Spleen (tissue), 11 donors: ENCODE measurements at regions not wholly inside any gene's neighbourhood (a gene's known extent, or its start where the extent isn't known, plus 50 kb on each side); places are given as distances from the start of the nearest gene placed in this dataset.

Experiments
- DNase-seq: peaks from one replicate; pipeline ENCODE4 v3.0.0-alpha.2; 2020
- H3K27ac ChIP-seq, 8 donors: fragments of 200-600 bp; sonication (generic) in 7 of 8; 1 replicate in 4 of 8; 2 replicates in 4 of 8; pipeline versions ENCODE4 v1.5.0 to v1.8.0; 2016 to 2021; ENCODE audit warnings: inconsistent platforms in 4 of 8, mild to moderate bottlenecking in 4 of 8, moderate library complexity in 1 of 8
- H3K27me3 ChIP-seq, 7 donors: fragments of 200-600 bp; sonication (generic) in 6 of 7; replicated peaks in 1 of 7; 1 replicate in 4 of 7; 2 replicates in 3 of 7; pipeline versions ENCODE4 v1.5.0 to v1.8.0; 2016 to 2021; ENCODE audit warnings: inconsistent platforms in 3 of 7, mild to moderate bottlenecking in 1 of 7
- H3K36me3 ChIP-seq, 6 donors: fragments of 200-600 bp; sonication (generic) in 5 of 6; 1 replicate in 4 of 6; 2 replicates in 2 of 6; pipeline versions ENCODE4 v1.5.0 to v1.8.0; 2016 to 2021; ENCODE audit warnings: inconsistent platforms in 2 of 6
- H3K4me1 ChIP-seq, 6 donors: fragments of 200-600 bp; sonication (generic) in 5 of 6; 1 replicate in 3 of 6; 2 replicates in 3 of 6; pipeline versions ENCODE4 v1.5.0 to v1.8.0; 2016 to 2021; ENCODE audit warnings: inconsistent platforms in 3 of 6
- H3K4me3 ChIP-seq, 8 donors: fragments of 200-600 bp; sonication (generic) in 7 of 8; 1 replicate in 4 of 8; 2 replicates in 4 of 8; pipeline versions ENCODE4 v1.5.0 to v1.8.0; 2016 to 2021; ENCODE audit warnings: inconsistent platforms in 4 of 8, mild to moderate bottlenecking in 4 of 8, moderate library complexity in 2 of 8
- H3K9me3 ChIP-seq, 8 donors: fragments of 200-600 bp; sonication (generic) in 7 of 8; 1 replicate in 4 of 8; 2 replicates in 4 of 8; pipeline versions ENCODE4 v1.5.0 to v1.8.0; 2016 to 2021; ENCODE audit warnings: inconsistent platforms in 4 of 8
- POLR2A ChIP-seq, 3 donors: fragments of 450-650 bp; IDR thresholded peaks; one replicate each; pipeline ENCODE4 v1.5.1; 2017; ENCODE audit warnings: antibody characterized with exemption in 3 of 3, mild to moderate bottlenecking in 1 of 3
- POLR2AphosphoS5 ChIP-seq, 3 donors: sonication (generic); formaldehyde crosslinking; IDR thresholded peaks; one replicate each; pipeline ENCODE4 v1.5.1; 2017; ENCODE audit warnings: antibody characterized with exemption in 3 of 3
- WGBS, 5 donors: extraction: QIAGEN DNeasy Blood & Tissue Kit in 3 of 5; methylation state at CpG; one replicate each; pipeline versions ENCODE4 v1.1.5 to v1.1.7; 2013 to 2018; 5-methylcytosine and 5-hydroxymethylcytosine counted together
- intact Hi-C: fragments of 100-400 bp; cut with DNase I; formaldehyde crosslinking; loops from one replicate; pipeline ENCODE4 v1.15.0; 2023; ENCODE audit warnings: low total_unique reads
- TF ChIP-seq, protein P1 (sequence below), 11 experiments: fragments of 200-600 bp in 7 of 11; fragments of 450-650 bp in 4 of 11; sonication (generic) in 4 of 11; IDR thresholded peaks in 8 of 11; conservative IDR thresholded peaks in 3 of 11; 1 replicate in 7 of 11; 2 replicates in 4 of 11; pipeline versions ENCODE4 v1.4.0 to v1.8.0; 2016 to 2021; ENCODE audit warnings: antibody characterized with exemption in 11 of 11, inconsistent platforms in 4 of 11, mild to moderate bottlenecking in 1 of 11
- donor health status: healthy with polysubstance abuse.
- donor health status: DM: no; HTN: no; CAD: no; lungs with moderate emphysema.
- donor health status: DM: no; HTN: no; CAD: no.
- donor health status: Bipolar disorder and iron deficiency.
- donor health status: healthy.
- donor health status: DM: no; HTN: no; CAD: no.
- donor health status: DM: yes; HTN: yes; CAD: no.

DNA sequence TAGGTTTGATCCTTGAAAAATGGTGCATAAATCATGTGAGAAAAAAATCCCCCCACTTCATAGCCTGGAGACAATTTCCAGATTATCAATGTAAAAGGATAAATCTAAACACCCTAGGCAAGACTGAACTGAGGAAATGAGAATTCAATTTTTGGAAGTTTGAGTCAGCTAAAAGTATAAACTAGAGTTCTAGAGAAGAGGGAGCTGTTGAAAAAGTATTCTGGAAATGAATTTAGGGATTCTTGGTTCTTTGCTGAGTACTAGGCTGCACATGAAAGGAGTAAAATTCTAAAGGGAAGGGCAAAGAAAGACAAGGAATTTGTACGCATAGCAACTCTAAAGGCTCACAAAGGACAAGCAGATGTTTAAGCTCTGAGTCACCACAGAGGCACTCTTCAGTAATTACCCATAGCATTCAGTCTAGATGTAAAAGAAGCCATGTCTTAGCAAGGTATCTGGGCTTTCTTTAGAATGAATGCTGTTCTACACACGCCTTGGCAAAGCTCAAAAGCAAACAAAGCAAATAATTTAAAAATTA, 896.5 kb downstream of the PDHA2 start:
- no peak for DNase-seq
- intact Hi-C loops = no loop called here
- Histone ChIP-seq H3K4me1 (no peaks in the 10 kb centered on the region), H3K27me3 (no peaks in the 10 kb centered on the region), H3K36me3 (no peaks in the 10 kb centered on the region), H3K9me3 (peaks cover 0 to 14% (median 0%) of the 10 kb centered on the region in 8 donors), H3K4me3 (no peak overlapping the region), H3K27ac (no peak overlapping the region)
- WGBS, 5 donors = 76 to 91% (median 84%) methylated on average over 2 of the region's 2 CpGs
- TF ChIP-seq, protein P1, sequence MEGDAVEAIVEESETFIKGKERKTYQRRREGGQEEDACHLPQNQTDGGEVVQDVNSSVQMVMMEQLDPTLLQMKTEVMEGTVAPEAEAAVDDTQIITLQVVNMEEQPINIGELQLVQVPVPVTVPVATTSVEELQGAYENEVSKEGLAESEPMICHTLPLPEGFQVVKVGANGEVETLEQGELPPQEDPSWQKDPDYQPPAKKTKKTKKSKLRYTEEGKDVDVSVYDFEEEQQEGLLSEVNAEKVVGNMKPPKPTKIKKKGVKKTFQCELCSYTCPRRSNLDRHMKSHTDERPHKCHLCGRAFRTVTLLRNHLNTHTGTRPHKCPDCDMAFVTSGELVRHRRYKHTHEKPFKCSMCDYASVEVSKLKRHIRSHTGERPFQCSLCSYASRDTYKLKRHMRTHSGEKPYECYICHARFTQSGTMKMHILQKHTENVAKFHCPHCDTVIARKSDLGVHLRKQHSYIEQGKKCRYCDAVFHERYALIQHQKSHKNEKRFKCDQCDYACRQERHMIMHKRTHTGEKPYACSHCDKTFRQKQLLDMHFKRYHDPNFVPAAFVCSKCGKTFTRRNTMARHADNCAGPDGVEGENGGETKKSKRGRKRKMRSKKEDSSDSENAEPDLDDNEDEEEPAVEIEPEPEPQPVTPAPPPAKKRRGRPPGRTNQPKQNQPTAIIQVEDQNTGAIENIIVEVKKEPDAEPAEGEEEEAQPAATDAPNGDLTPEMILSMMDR (IDR thresholded peaks at IDR 0.05 in 8 of 11, conservative IDR thresholded peaks at IDR 0.05 in 3 of 11) = no peak
- TF ChIP-seq POLR2A (IDR thresholded peaks at IDR 0.05) (no peak), POLR2AphosphoS5 (IDR thresholded peaks at IDR 0.05) (no peak)

DNA sequence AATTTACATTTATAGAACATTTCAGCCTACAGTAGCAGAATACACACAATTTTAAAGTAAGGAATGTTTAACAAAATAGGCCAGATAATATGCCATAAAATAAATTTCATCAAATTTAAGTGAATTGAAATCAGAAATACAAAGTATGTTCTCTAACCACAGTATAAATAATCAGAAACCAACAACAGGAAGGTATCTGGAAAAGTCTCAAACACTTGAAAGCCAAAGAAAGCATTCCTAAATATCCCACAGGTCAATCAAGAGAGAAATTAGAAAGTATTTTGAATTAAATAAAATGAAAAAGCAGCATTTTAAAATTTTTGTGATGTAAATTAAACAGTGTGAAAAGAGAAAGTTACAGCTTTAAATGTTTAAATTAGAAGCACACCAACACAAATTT, 899.2 kb downstream of the PDHA2 start:
- no peaks in the 10 kb centered on the region for H3K4me1 ChIP-seq
- H3K9me3 ChIP-seq = peaks cover 0 to 27% (median 10%) of the 10 kb centered on the region in 8 donors
- intact Hi-C loops = no loop called here
- no peak for TF ChIP-seq POLR2A (IDR thresholded peaks at IDR 0.05)
- TF ChIP-seq POLR2AphosphoS5 (IDR thresholded peaks at IDR 0.05) = no peak
- TF ChIP-seq, protein P1 (IDR thresholded peaks at IDR 0.05 in 8 of 11, conservative IDR thresholded peaks at IDR 0.05 in 3 of 11) = no peak
- no peak overlapping the region for H3K4me3 ChIP-seq
- H3K36me3 ChIP-seq = no peaks in the 10 kb centered on the region
- H3K27me3 ChIP-seq = no peaks in the 10 kb centered on the region
- no peak overlapping the region for H3K27ac ChIP-seq
- no peak for DNase-seq

DNA sequence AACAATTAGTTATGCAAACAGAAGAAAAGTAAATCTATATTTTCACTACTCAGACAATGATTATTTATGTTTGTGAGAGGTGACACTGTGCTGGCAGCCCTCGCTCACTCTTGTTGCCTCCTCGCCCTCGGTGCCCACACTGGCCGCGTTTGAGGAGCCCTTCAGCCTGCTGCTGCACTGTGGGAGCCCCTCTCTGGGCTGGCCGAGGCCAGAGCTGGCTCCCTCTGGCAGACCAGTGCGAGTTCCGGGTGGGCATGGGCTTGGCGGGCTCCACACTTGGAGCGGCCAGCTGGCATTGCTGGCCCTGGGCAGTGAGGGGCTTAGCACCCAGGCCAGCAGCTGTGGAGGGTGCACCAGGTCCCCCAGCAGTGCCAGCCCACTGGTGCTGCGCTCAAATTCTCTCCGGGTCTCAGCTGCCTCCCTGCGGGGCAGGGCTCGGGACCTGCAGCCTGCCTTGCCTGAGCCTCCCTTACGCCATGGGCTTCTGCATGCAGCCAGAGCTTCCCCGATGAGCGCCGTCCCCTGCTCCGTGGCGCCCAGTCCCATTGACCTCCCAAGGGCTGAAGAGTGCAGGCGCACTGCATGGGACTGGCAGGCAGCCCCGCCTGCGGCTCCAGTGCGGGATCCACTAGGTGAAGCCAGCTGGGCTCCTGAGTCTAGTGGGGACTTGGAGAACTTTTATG, 902.6 kb downstream of the PDHA2 start:
- Histone ChIP-seq H3K4me1 (no peaks in the 10 kb centered on the region), H3K9me3 (peaks cover 0 to 20% (median 12%) of the 10 kb centered on the region in 8 donors), H3K4me3 (no peak overlapping the region), H3K27ac (no peak overlapping the region), H3K27me3 (no peaks in the 10 kb centered on the region), H3K36me3 (no peaks in the 10 kb centered on the region)
- no peak for DNase-seq
- intact Hi-C loops = no loop called here
- 86 to 96% (median 91%) methylated on average over 9 to 24 of the region's 24 CpGs for WGBS, 5 donors
- TF ChIP-seq POLR2AphosphoS5 (IDR thresholded peaks at IDR 0.05) (no peak), POLR2A (IDR thresholded peaks at IDR 0.05) (no peak)
- TF ChIP-seq, protein P1 (IDR thresholded peaks at IDR 0.05 in 8 of 11, conservative IDR thresholded peaks at IDR 0.05 in 3 of 11) = no peak

DNA sequence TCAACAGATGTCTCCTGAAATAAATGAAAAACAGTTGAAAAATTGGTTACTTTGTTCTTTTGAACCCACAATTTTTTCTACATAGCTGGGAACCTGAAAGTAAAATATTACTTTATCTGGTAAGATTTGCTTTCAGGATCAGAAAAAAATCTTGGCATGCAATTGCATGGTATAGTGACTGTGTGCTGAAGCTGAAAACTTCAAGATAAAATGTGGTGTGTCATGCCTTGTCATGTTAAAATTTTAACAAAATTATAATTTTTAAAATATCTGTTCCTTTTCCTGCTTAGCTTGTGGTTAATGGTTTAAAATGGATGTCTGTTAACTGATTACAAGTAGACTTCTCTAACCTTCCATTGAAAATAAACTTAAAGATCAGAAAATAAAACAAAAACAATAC, 904.8 kb downstream of the PDHA2 start:
- Histone ChIP-seq H3K36me3 (no peaks in the 10 kb centered on the region), H3K27ac (no peak overlapping the region), H3K27me3 (no peaks in the 10 kb centered on the region), H3K4me3 (no peak overlapping the region), H3K9me3 (peaks cover 0 to 28% (median 17%) of the 10 kb centered on the region in 8 donors), H3K4me1 (no peaks in the 10 kb centered on the region)
- no peak for TF ChIP-seq POLR2A (IDR thresholded peaks at IDR 0.05)
- TF ChIP-seq, protein P1 (IDR thresholded peaks at IDR 0.05 in 8 of 11, conservative IDR thresholded peaks at IDR 0.05 in 3 of 11) = no peak
- TF ChIP-seq POLR2AphosphoS5 (IDR thresholded peaks at IDR 0.05) = no peak
- DNase-seq = no peak
- intact Hi-C loops = no loop called here
